Epithelial cell of proximal tubule (primary cell): ENCODE measurements at regions not wholly inside any gene's neighbourhood (a gene's known extent, or its start where the extent isn't known, plus 50 kb on each side); places are given as distances from the start of the nearest gene placed in this dataset.
"Not testable (repeated sequence)": the region's sequence is repeated elsewhere in the genome, so short reads cannot be mapped to it uniquely, and the experiment has no call there.

ENCODE experiments used
- DNase-seq: peaks from one replicate; pipeline ENCODE4 v3.0.0-alpha.2; 2011; ENCODE audit warnings: low read depth
- H3K4me3 ChIP-seq: 2 replicates; pipeline ENCODE4 v1.5.1; 2011; ENCODE audit warnings: low read depth, mild to moderate bottlenecking, low read length

GRCh38 chr11:3520905-3521304, 120.9 kb downstream of the ART5 start:
- DNase-seq, H3K4me3 ChIP-seq: not testable (repeated sequence)

DNA sequence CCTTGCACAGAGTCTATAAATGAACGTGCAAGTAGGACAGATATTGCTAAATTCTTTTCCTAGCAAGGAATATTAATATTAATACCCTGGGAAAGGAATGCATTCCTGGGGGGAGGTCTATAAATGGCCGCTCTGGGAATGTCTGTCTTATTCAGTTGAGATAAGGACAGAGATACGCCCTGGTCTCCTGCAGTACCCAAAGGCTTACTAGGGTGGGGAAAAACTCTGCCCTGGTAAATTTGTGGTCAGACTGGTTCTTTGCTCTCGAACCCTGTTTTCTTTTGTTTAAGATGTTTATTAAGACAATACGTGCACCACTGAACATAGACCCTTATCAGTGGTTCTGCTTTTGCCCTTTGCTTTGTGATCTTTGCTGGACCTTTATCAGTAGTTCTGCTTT, 122.0 kb downstream of the ART5 start:
- not testable (repeated sequence) for DNase-seq, H3K4me3 ChIP-seq

DNA sequence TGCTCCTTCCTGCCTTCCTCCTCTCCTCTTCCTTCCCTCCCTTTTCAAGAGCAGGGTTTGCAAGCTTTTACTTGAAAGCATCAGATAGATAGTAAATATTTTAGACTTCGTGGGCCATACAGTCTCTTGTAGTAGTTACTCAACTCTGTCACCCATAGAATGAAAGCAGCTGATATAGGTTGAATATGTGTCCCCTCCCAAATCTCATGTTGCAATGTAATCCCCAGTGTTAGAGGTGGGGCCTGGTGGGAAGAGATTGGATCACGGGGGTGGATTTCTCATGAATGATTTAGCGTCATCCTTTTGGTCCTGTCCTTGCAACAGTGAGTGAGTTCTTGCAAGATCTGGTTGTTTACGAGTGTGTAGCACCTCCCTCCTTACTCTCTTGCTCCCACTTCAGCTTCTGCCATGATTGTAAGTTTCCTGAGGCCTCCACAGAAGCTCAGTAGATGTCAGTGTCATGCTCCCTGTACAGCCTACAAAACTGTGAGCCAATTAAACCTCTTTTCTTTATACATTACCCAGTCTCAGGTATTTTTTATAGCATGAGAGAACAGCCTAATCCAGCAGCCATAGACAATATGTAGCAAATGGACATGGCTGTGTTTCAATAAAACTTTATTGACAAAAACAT, 124.7 kb downstream of the ART5 start:
- H3K4me3 ChIP-seq, DNase-seq: not testable (repeated sequence)

- not testable (repeated sequence) for DNase-seq, H3K4me3 ChIP-seq
Observed at GRCh38 chr11:3516345-3516933, 125.4 kb downstream of the ART5 start.

GRCh38 chr11:3514635-3515424, 127.0 kb downstream of the ART5 start:
- H3K4me3 ChIP-seq, DNase-seq: not testable (repeated sequence)

- DNase-seq, H3K4me3 ChIP-seq: not testable (repeated sequence)
Observed at GRCh38 chr11:3513311-3513710, 128.5 kb downstream of the ART5 start.

GRCh38 chr11:3512751-3513150, 129.0 kb downstream of the ART5 start:
- H3K4me3 ChIP-seq, DNase-seq: not testable (repeated sequence)

DNA sequence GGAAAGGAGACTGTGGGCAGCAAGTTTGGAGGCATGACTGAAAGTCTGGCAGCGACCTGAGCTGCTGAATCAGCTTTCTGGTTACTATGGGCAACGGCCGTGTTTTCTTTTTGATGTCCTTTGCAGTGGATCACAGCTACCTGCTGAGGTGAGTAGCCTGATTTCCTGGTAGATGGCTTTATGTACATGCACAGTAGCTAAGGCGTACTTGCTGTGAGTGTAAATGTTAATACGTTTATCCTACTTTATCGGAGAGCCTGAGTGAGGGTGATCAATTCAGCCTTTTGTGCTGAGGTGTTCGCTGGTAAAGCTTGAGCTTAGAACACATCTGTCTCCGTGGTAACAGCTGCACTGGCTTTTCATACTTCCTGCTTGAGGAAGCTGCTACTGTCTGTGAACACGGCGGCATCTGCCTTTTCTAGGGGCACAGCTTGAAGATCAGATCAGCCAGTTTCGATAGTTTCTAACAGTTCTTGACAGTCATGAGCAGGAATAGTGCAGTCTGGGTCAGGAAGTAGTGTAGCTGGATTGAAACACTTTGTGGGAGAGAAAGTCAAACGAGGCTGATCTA, 129.6 kb downstream of the ART5 start:
- DNase-seq, H3K4me3 ChIP-seq: not testable (repeated sequence)

DNA sequence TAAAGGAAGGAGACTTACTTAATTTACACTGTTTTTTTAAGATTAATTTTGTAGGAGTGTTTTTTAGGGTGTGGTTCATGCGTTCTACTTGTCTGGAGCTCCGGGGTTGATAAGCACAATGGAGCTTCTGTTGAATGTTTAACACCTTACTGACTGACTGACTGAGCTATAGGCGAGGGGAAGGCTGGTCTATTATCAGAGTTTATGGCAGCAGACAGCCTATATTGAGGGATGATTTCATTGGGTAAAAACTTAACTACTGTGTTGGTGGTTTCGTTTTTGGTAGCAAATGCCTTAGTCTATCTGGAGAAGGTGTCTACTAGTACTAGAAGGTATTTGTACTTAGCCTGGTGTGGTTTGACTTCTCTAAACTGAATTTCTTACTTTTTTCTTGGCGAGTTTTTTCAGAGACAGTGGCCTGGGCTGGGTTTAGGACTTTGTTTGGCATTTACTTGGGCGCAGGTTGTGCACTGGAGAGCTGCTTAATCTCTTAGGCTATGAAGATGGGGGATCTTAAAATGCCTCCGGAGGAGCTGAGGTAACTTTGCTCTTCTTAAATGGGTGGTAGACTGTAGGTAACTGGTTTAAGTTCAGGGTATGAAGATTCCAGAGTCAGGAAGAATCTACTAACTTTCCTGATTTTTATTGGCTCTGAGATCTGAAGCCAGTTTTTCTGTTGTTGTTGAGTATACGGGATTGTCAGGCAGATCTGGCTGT, 130.2 kb downstream of the ART5 start:
- H3K4me3 ChIP-seq, DNase-seq: not testable (repeated sequence)

GRCh38 chr11:3509563-3509962, 130.6 kb upstream of the ZNF195 start:
- H3K4me3 ChIP-seq, DNase-seq: not testable (repeated sequence)

DNA sequence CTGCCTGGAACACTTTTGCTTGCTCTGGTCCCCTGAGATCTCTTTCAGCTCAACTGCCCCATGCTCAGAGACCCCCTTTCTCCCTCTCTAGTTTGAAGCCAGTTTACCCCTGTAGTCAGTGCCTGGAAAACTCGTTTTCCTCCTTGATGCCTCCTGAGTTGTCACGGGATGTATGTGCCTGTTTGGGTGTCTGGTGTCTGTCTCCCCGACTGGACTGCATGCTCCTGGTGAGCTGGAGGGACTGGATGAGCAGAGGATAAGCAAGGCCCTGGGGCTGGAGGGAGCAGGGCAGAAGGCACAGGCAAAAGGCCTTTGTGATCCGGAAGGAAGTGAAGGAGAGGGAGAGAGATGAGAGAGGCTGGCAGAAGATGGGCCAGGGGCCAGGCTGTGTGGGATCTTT, 120.3 kb upstream of the ZNF195 start:
- DNase-seq, H3K4me3 ChIP-seq: not testable (repeated sequence)

GRCh38 chr11:3498356-3498755, 119.4 kb upstream of the ZNF195 start:
- not testable (repeated sequence) for DNase-seq, H3K4me3 ChIP-seq

DNA sequence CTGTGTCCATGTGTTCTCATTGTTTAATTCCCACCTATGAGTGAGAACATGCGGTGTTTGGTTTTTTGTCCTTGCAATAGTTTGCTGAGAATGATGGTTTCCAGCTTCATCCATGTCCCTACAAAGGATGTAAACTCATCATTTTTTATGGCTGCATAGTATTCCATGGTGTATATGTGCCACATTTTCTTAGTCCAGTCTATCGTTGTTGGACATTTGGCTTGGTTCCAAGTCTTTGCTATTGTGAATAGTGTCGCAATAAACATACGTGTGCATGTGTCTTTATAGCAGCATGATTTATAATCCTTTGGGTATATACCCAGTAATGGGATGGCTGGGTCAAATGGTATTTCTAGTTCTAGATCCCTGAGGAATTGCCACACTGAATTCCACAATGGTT, 114.2 kb upstream of the ZNF195 start:
- DNase-seq, H3K4me3 ChIP-seq: not testable (repeated sequence)

DNA sequence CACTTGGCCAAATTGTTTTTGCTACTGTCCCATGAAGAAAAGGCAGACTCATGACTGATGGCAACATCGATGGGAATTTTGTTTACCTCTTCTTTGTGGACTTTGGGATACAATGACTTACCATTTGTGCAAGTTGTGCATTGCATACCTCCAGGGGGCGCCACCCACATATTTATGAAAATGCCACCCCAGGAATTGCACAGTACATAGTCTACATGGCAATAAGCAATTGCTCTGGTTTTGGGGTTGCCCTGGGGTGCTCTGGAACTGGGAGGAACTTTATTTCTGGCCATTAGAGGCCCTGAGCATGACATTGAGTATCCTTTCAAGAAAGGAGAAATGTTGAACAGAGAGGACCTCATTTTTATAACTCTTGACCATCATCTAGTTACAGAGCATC, 109.1 kb upstream of the ZNF195 start:
- DNase-seq, H3K4me3 ChIP-seq: not testable (repeated sequence)

DNA sequence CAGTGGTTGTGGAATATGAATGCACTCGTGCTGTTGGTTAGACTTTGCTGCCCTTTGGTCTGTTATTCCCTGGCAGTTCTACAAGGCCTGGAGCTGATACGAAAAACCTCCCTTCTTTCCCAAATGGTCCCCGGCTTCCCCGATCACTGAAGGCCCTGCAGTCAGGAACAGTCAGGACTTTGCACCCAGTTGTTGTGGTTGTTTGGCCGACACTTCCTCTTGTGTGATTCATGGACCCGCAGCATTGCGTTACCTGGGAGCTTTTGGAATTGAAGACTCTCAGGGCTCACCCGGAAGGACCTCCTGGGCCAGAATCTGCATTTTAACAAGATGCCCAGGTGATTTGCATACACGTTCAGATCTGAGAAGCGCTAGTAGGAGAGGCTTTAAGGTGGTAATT, 106.8 kb upstream of the ZNF195 start:
- not testable (repeated sequence) for H3K4me3 ChIP-seq, DNase-seq

DNA sequence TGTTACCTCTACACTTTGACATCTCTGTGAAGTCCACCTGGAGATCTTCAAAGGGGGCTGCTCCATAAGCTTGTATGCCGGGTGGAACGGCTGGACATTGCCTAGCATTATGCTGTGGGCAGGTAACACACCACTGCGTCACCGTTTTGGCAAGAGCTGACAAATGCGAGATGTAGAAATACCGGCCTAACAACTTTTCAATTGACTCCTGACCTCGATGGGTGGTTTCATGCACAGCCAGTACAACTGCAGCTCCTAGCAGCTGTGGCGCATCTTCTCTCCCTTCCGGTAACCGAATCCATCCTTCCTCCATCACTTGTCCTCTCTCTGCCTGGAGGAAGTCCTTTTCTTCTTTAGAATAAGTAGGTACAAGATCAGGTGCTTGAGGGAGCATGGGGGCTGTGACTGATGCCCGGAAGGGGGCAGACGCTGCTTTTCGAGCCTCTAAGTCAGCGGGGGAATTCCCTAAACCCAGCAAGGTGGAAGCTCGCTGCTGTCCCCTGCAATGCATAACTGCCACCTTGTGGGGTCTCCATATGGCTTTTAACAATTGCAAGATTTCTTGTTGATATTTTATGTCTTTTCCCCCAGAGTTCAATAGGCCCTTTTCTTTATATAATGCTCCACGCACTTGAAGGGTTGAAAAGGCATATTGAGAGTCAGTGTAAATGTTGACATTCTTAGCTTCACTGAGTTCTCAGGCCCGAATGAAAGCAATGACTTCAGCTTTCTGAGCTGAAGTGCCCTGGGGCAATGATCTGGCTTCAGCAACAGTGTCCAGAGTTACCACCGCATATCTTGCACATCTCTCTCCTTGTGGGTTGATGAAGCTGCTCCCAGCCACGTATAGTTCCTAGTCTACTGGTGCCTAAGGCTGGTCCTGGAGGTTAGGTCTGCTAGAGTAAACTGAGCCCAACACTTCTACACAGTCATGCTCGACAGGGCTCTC, 98.3 kb upstream of the ZNF195 start:
- DNase-seq, H3K4me3 ChIP-seq: not testable (repeated sequence)
